Limb (tissue), 2 donors: ENCODE measurements at regions not wholly inside any gene's neighbourhood (a gene's known extent, or its start where the extent isn't known, plus 50 kb on each side); places are given as distances from the start of the nearest gene placed in this dataset.

ENCODE experiments used
- DNase-seq, 2 donors: peaks; one replicate each; pipeline ENCODE4 v3.0.0-alpha.2; 2016; ENCODE audit errors: extremely low spot score in 2 of 2

DNA sequence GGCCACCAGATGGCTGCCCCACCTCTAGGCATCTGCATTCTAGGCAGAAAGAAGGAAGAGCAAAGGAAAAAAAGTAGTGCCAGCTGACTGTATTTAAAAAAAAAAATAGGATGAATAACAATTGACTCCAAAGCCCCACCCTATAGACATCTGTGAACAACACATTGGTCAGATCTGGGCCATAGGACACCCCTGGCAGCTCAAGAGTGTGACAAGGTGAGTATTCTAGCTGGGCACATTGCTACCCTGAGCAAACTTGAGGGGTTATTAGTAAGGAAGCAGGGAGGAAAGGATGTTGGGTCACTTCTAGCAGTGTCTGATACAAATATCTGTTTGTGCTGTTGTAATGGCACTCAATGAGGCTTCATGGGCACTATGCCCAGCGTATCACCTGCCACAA is 58.6 kb upstream of the NPAS2 start:
- DNase-seq: no peak

DNA sequence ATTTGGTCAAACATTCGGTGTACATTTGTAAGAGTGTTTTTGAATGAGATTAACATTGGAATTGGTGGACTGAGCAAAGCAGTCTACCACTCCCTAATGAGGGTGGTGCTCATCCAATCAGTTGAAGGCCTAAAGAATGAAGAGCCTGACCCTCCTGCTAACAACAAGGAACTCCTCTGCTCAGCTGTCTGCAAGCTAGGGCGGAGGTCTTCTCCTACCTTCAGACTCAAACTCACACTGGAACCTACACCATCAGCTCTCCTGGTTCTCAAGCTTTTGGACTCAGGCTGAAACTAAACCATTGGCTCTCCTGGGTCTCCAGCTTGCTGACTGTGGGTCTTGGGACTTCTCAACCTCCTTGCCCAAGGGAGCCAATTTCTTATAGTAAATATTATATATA is 55.5 kb upstream of the NPAS2 start:
- DNase-seq: no peak

DNA sequence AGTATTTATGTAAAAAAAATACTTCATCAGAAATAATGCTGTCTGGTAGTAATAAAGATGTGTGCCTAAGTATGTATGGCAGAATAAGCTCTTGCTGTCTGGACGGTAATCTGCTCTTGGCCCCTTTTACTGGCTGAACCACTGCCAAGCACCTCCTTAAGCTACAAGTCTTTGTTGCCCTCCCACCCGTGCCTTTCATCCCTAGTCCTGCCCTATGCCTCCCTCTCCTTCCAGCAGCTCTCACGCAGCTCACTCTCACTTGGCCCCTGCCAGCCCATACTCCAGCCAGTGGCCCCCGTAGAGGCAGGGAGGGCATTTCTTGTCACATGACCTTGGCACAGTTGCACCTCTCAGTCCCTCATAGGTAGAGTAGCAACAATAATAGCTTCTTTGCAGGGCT is 54.5 kb upstream of the NPAS2 start:
- no peak for DNase-seq

DNA sequence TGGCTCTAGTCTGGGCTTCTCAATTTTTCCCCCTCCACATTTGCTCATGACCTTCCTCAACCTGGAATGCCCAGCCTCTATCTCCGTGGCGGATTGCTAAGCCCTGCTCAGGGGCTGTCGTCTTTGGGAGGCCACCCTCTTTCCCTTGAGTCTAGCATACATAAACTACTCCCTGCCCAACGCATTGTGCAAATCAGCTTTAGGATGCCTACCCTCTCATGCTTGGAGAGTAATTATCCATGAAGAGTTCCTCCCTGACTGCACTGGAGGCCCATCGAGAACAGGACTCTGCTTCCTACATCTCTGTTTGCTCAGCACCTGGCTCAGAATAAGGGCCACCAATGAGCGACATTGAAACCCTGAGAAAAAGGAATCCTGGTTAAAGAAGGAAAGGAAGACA is 53.7 kb upstream of the NPAS2 start:
- no peak for DNase-seq

DNA sequence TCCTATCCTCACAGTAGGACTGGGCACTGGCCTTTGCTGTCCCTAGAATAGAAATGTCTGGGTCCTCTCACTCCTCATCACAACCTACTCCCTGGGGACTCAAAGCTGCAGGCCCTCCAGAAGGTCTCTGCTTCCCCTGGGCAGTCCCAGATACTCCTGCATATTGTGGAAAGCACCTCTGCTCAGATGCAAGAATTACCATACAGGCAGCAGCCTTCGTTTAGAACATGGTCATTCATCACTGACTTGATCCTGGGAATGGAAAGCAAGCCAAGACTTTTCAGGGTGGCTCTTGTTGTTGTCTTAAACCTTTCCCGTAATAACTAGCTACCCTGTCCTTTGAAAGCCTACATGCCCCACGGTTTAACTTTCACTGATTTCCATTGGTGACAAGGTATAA is 53.1 kb upstream of the NPAS2 start:
- DNase-seq: no peak

DNA sequence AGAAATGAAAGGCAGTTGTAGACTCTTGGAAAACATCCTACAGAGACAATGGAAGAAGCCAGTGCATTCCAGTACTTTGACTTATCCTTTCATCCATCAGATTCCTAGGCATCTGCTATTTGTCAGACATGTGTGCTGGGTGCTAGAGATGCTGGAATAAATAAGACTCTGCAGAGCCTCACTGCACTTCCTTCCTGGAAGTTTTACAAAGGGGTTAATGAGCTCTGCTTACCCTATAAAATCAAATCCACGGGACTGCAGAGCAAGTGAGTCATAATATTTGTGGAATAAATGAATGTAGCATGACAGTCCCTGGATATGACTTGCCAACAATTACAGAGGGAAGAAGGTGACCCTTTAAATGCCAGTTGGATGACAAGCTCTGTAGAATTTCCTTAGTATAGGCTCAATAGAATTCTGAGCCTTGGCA is 52.7 kb upstream of the NPAS2 start:
- no peak for DNase-seq

DNA sequence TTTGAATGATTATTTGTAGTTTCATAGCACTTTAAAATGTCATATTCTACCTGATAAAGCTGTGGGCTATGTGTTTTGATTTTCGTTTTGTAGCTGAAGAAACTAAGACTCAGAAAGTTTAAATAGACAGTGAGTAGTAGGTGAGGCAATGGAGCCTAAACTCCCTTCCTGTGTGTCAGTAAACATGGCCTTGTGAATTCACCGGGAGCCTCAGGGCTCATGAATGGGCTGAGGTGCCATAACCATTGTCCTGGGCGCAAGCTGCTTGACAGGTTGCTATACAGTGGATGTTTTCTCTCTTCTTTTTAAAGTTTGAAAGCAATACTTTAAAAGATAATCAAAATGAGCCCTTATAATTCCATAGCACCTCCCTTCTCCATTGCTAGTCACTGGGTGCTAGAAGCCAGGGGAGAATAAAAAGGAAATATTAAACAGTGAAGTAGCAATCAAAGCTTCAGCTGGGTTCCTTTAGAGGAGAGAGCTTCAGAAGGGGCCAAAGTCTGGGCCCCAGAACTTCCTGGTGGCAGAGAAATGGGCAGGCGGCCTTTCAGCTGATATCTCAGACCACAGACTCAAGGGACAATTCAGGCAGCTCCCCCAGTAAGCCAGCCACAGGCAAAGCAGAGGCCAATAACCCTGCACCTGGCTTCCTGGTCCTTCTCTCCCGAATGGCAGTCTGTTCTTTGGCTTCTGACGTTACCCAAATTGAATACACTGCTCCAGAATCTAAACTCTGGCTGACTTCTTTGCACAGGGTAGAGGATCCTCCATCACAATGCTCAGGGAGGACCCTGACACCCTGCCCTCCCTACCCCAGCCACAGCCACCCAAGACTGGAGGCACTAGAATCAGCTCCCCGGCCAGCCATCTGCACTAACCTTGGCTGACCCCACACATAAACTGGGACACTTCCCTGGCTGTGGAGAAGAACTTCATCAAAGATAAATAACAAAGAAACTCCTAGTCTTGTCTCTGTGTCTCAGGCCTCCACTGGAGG is 51.8 kb upstream of the NPAS2 start:
- DNase-seq: no peak
